Motor neuron (in vitro differentiated cells): ENCODE measurements at regions not wholly inside any gene's neighbourhood (a gene's known extent, or its start where the extent isn't known, plus 50 kb on each side); places are given as distances from the start of the nearest gene placed in this dataset.

Experiments
- ATAC-seq, 8 experiments: fragments of 200-7000 bp; cut with Tn5 transposase; replicated peaks in 6 of 8; 2 replicates each; pipeline ENCODE4 v1.8.0; 2021; ENCODE audit warnings: mild to moderate bottlenecking in 8 of 8, moderate library complexity in 8 of 8
- H3K27ac ChIP-seq, 2 donors: fragments of 250-450 bp; sonication (Bioruptor Pico); 2 replicates each; pipeline ENCODE4 v1.9.0; 2021; ENCODE audit warnings: antibody characterized with exemption in 2 of 2, mild to moderate bottlenecking in 2 of 2, moderate library complexity in 1 of 2
- H3K4me1 ChIP-seq, 2 donors: fragments of 250-450 bp; sonication (Bioruptor Pico); replicated peaks in 1 of 2; 2 replicates each; pipeline ENCODE4 v1.6.1; 2021; ENCODE audit warnings: antibody characterized with exemption in 2 of 2, mild to moderate bottlenecking in 2 of 2, moderate library complexity in 1 of 2
- H3K4me3 ChIP-seq, 5 donors: fragments of 250-450 bp; sonication (Bioruptor Pico); 2 replicates each; pipeline ENCODE4 v1.9.0; 2021; ENCODE audit warnings: antibody characterized with exemption in 5 of 5, mild to moderate bottlenecking in 5 of 5, moderate library complexity in 4 of 5
- WGBS, 10 experiments: fragments of 450-650 bp; shearing (Covaris generic); methylation state at CpG; one replicate each; pipeline ENCODE4 v1.0.0; 2022; 5-methylcytosine and 5-hydroxymethylcytosine counted together
- in situ Hi-C, 9 experiments: fragments of 400-800 bp; cut with MboI; loops; one replicate each; pipeline ENCODE4 v1.15.0; 2021; ENCODE audit warnings: low sequenced_read_pairs in 9 of 9, low pct_unique_long_range_greater_than_20kb in 2 of 9; ENCODE audit not compliant: unreplicated experiment in 9 of 9

GRCh38 chr2:196224756-196225155 lies 53.4 kb upstream of the STK17B start:
- in situ Hi-C loops: no loop called here
- no peak overlapping the region for H3K4me3 ChIP-seq
- H3K27ac ChIP-seq: no peak overlapping the region
- ATAC-seq: no peak
- no peaks in the 10 kb centered on the region for H3K4me1 ChIP-seq
- 80 to 100% (median 95%) methylated on average over 1 to 3 of the region's 3 CpGs; no CpG with 5 or more reads in 4 of the 10 experiments for WGBS, 10 experiments

DNA sequence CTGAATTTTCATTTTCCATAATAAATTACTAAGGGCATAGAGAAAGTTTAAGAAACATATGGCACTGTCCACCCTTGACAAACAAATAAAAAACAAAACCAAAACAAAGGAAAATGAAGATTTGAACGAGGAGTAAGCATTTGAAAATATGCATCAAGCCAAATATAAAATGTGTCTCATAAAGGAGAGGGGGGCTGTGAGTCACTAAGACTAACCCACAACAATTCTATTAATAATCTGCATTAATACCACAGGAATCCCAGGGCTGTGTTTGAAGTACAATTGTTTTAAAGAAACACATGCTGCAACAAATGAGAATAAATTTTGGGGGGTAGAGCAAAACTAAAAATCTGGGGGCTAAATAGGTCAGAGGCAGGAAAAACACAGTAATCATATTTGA lies 53.8 kb upstream of the STK17B start:
- 0 to 90% (median 17%) methylated on average over 1 of the region's 1 CpG; no CpG with 5 or more reads in 2 of the 10 experiments for WGBS, 10 experiments
- Histone ChIP-seq H3K27ac (no peak overlapping the region), H3K4me3 (no peak overlapping the region), H3K4me1 (no peaks in the 10 kb centered on the region)
- in situ Hi-C loops: no loop called here
- peak in 1 of 8 experiments; percentile 28 for ATAC-seq

DNA sequence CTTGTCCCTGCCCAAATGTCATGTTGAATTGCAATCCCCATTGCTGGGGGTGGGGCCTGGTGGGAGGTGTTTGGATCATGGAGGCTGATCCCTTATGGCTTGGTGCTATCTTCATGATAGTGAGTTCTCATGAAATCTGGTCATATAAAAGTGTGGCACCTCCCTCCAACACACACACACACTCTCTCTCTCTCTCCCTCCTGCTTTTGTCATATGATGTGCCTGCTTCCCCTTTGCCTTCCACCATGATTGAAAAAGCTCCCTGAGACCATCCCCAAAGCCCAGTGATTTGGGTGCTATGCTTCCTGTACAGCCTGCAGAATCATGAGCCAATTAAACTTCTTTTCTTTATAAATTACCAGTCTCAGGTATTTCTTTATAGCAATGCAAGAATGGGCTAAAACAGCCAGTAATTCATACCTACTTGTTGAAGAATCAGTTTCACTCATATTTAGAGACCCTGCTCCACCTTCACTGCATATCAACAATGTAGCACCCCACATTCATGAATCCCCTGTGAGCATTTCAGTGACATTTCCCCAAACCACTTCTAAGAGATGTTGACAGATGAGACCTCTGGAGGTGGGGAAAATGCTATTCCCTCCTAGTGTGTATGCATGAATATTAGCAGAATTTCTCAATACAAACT lies 54.8 kb upstream of the STK17B start:
- Histone ChIP-seq H3K27ac (no peak overlapping the region), H3K4me3 (no peak overlapping the region), H3K4me1 (no peaks in the 10 kb centered on the region)
- ATAC-seq: no peak
- in situ Hi-C loops: no loop called here

GRCh38 chr2:196226707-196227065 lies 55.3 kb upstream of the STK17B start:
- Histone ChIP-seq H3K4me1 (no peaks in the 10 kb centered on the region), H3K27ac (no peak overlapping the region), H3K4me3 (no peak overlapping the region)
- no peak for ATAC-seq
- in situ Hi-C loops: no loop called here
- 83 to 100% (median 87%) methylated on average over 1 of the region's 1 CpG; no CpG with 5 or more reads in 2 of the 10 experiments for WGBS, 10 experiments

- WGBS, 10 experiments: 64 to 94% (median 80%) methylated on average over 3 of the region's 3 CpGs
- no peak for ATAC-seq
- no peaks in the 10 kb centered on the region for H3K4me1 ChIP-seq
- no peak overlapping the region for H3K27ac ChIP-seq
- H3K4me3 ChIP-seq: no peak overlapping the region
- in situ Hi-C loops: no loop called here
These were observed 57.6 kb upstream of the STK17B start for GRCh38 chr2:196229013-196229412.

GRCh38 chr2:196230061-196230854 lies 58.9 kb upstream of the STK17B start:
- 50 to 100% (median 91%) methylated on average over 1 to 12 of the region's 13 CpGs for WGBS, 10 experiments
- in situ Hi-C loops: no loop called here

GRCh38 chr2:196233021-196233804 lies 61.8 kb upstream of the STK17B start:
- WGBS, 10 experiments: 14 to 98% (median 31%) methylated on average over 1 to 5 of the region's 5 CpGs; no CpG with 5 or more reads in 3 of the 10 experiments
- no peak overlapping the region for H3K27ac ChIP-seq
- H3K4me3 ChIP-seq: no peak overlapping the region
- H3K4me1 ChIP-seq: no peaks in the 10 kb centered on the region
- in situ Hi-C loops: no loop called here
- ATAC-seq: peak in 2 of 8 experiments; percentile 57 to 77

More at GRCh38 chr2:196230061-196230854, 58.9 kb upstream of the STK17B start:
- ATAC-seq: no peak
- H3K27ac ChIP-seq: no peak overlapping the region
- H3K4me1 ChIP-seq: no peaks in the 10 kb centered on the region
- H3K4me3 ChIP-seq: no peak overlapping the region

GRCh38 chr2:196233805-196234475 lies 62.6 kb upstream of the STK17B start:
- no peak overlapping the region for H3K4me3 ChIP-seq
- no peak for ATAC-seq
- H3K4me1 ChIP-seq: no peaks in the 10 kb centered on the region
- 79 to 100% (median 95%) methylated on average over 2 to 4 of the region's 4 CpGs; no CpG with 5 or more reads in 2 of the 10 experiments for WGBS, 10 experiments
- no peak overlapping the region for H3K27ac ChIP-seq
- in situ Hi-C loops: no loop called here

GRCh38 chr2:196234672-196235071 lies 63.3 kb upstream of the STK17B start:
- Histone ChIP-seq H3K27ac (no peak overlapping the region), H3K4me3 (no peak overlapping the region), H3K4me1 (no peaks in the 10 kb centered on the region)
- ATAC-seq: no peak
- WGBS, 10 experiments: 61 to 100% (median 88%) methylated on average over 1 to 4 of the region's 4 CpGs; no CpG with 5 or more reads in 1 of the 10 experiments
- in situ Hi-C loops: no loop called here

- 49 to 100% (median 90%) methylated on average over 1 to 2 of the region's 2 CpGs; no CpG with 5 or more reads in 3 of the 10 experiments for WGBS, 10 experiments
- no peak for ATAC-seq
- in situ Hi-C loops: no loop called here
- no peak overlapping the region for H3K27ac ChIP-seq
- H3K4me1 ChIP-seq: no peaks in the 10 kb centered on the region
- H3K4me3 ChIP-seq: no peak overlapping the region
These were observed 67.5 kb upstream of the STK17B start for GRCh38 chr2:196238836-196239380.

- ATAC-seq: peak in 1 of 8 experiments; percentile 33
- WGBS, 10 experiments: 63 to 87% (median 82%) methylated on average over 3 to 10 of the region's 10 CpGs
- Histone ChIP-seq H3K4me1 (no peaks in the 10 kb centered on the region), H3K27ac (no peak overlapping the region), H3K4me3 (no peak overlapping the region)
- in situ Hi-C loops: no loop called here
These were observed 68.5 kb upstream of the STK17B start for GRCh38 chr2:196239622-196240587.

GRCh38 chr2:196241175-196241574 lies 69.8 kb upstream of the STK17B start:
- no peak overlapping the region for H3K27ac ChIP-seq
- no peak for ATAC-seq
- H3K4me3 ChIP-seq: no peak overlapping the region
- no peaks in the 10 kb centered on the region for H3K4me1 ChIP-seq
- in situ Hi-C loops: no loop called here
- 72 to 100% (median 100%) methylated on average over 1 to 3 of the region's 3 CpGs; no CpG with 5 or more reads in 7 of the 10 experiments for WGBS, 10 experiments
